T-helper 17 cell (primary cell): ENCODE measurements at regions not wholly inside any gene's neighbourhood (a gene's known extent, or its start where the extent isn't known, plus 50 kb on each side); places are given as distances from the start of the nearest gene placed in this dataset.

Source experiments
- ATAC-seq: fragments of 150-1000 bp; cut with Tn5 transposase; 2 replicates; pipeline ENCODE4 v1.10.0; 2021; ENCODE audit warnings: mild to moderate bottlenecking, moderate library complexity
- DNase-seq, 3 donors: peaks; one replicate each; pipeline versions ENCODE4 v3.0.0 to v3.0.0-alpha.2; 2020 to 2021
- H3K9me3 ChIP-seq: one replicate; pipeline ENCODE4 v1.7.0; 2013; ENCODE audit warnings: low read length, mild to moderate bottlenecking; ENCODE audit not compliant: control insufficient read depth, poor library complexity, severe bottlenecking
- H3K27ac Mint-ChIP-seq: one replicate; pipeline ENCODE4 v1.8.0; 2022; ENCODE audit warnings: mild to moderate bottlenecking, moderate library complexity, mixed read lengths
- H3K27me3 Mint-ChIP-seq: one replicate; pipeline ENCODE4 v1.8.0; 2022; ENCODE audit warnings: mixed read lengths
- H3K36me3 Mint-ChIP-seq: one replicate; pipeline ENCODE4 v1.8.0; 2022; ENCODE audit warnings: low read depth, mixed read lengths
- H3K4me1 Mint-ChIP-seq: one replicate; pipeline ENCODE4 v1.8.0; 2022; ENCODE audit warnings: mild to moderate bottlenecking, mixed read lengths
- H3K4me3 Mint-ChIP-seq: one replicate; pipeline ENCODE4 v1.8.0; 2022; ENCODE audit warnings: mild to moderate bottlenecking, moderate library complexity, mixed read lengths

DNA sequence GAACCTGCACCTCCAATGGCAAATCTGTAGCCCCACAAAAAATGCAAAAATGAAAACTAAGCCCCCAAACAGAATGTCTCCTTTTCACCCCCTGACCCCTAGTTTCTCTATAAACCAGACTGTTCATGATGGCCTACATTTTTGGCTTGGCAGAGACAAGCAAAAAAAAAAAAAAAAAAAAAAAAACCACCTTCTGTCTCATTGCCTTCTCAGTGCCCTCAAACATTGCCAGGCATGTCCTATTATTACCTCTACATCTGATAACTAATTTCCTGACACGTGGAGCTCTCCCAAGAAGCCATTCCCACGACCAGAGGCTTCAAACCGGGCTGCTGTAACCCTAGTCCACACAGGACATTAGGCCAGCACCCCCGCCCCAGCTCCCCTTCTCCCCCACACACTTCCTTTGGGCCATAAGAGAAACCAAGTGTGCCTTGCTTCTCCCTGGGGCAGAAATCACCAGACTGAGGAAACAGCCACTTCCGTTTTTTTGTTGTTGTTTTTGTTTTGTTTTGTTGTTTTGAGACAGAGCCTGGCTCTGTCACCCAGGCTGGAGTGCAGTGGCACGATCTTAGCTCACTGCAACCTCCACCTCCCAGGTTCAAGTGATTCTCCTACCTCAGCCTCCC is 65.4 kb downstream of the GPR6 start:
- Mint-ChIP-seq H3K36me3 (no peaks in the 10 kb centered on the region), H3K27ac (no peak overlapping the region), H3K27me3 (peaks cover 5% of the 10 kb centered on the region), H3K4me1 (peaks cover 13% of the 10 kb centered on the region), H3K4me3 (no peak overlapping the region)
- ATAC-seq, result no peak
- H3K9me3 ChIP-seq, result no peaks in the 10 kb centered on the region
- no peak for DNase-seq

DNA sequence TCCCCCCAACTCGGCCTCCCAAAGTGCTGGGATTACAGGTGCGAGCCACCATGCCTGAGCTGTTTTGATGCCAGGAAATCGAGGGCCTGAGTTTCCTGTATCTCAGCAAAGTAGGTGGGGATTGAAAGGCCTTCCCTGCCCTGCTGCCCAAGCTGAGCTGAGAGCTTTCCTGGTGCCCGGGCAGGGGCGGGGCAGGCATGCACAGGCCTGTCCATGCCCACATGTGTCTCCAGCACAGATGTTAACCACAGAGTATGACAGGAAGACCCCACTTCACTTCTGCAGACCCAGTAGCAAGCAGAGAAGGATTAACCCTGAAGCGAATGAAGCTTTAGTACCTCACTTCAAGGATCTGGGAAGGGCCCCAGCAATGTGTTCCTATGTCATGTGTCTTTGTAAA is 66.0 kb downstream of the GPR6 start:
- H3K36me3 Mint-ChIP-seq, result no peaks in the 10 kb centered on the region
- no peaks in the 10 kb centered on the region for H3K9me3 ChIP-seq
- H3K27me3 Mint-ChIP-seq, result peaks cover 6% of the 10 kb centered on the region
- no peak overlapping the region for H3K27ac Mint-ChIP-seq
- peaks cover 13% of the 10 kb centered on the region for H3K4me1 Mint-ChIP-seq
- no peak for DNase-seq
- ATAC-seq, result no peak
- H3K4me3 Mint-ChIP-seq, result no peak overlapping the region

- peak overlapping the region; percentile 49 for H3K27ac Mint-ChIP-seq
- H3K27me3 Mint-ChIP-seq, result peaks cover 11% of the 10 kb centered on the region
- H3K4me3 Mint-ChIP-seq, result no peak overlapping the region
- H3K36me3 Mint-ChIP-seq, result no peaks in the 10 kb centered on the region
- ATAC-seq (no peak), DNase-seq (no peak)
- peaks cover 8% of the 10 kb centered on the region for H3K4me1 Mint-ChIP-seq
- H3K9me3 ChIP-seq, result no peaks in the 10 kb centered on the region
Observed at GRCh38 chr6:110044622-110045021, 66.5 kb downstream of the GPR6 start.

GRCh38 chr6:110048221-110048875 is 70.2 kb downstream of the GPR6 start:
- no peaks in the 10 kb centered on the region for H3K9me3 ChIP-seq
- no peaks in the 10 kb centered on the region for H3K36me3 Mint-ChIP-seq
- DNase-seq (no peak), ATAC-seq (no peak)
- no peak overlapping the region for H3K4me3 Mint-ChIP-seq
- no peak overlapping the region for H3K27ac Mint-ChIP-seq
- H3K4me1 Mint-ChIP-seq, result no peaks in the 10 kb centered on the region
- peaks cover 34% of the 10 kb centered on the region for H3K27me3 Mint-ChIP-seq

DNA sequence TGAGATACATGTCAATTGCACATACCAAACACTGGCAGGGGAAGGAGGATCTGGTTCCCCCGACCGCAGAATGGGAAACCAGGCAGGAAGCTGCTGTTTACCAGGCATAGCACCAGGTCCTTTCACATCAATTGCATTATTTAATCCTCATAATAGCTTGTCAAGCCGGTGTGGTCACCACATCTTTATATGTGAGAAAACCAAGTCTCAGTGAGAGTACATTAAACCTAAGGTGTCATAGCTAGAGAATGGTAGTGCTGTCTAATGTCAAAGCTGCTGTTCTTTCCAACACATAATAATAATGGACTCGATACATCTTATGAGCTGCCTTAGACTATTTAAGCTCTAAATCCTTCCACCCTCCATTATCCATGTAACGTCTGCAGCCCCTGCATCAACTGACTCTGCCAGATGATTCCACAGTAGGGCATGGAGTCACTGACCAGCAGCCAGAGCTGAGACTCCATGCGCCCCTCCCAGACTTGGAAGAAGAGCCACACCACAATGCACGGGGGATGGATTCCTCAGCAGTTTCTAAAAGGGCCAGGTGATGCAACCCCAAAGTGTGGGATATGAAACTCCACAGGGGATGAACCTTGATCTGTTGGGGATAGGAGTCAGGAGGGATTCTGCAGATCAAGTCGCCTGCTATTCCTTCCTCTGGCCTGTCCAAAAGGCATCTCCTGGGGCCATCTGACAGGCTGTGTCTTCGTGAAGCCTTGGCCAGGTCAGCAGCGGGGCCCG is 71.8 kb downstream of the GPR6 start:
- no peak for ATAC-seq
- H3K9me3 ChIP-seq, result no peaks in the 10 kb centered on the region
- no peak overlapping the region for H3K27ac Mint-ChIP-seq
- H3K27me3 Mint-ChIP-seq, result peaks cover 44% of the 10 kb centered on the region
- no peak for DNase-seq
- H3K36me3 Mint-ChIP-seq, result no peaks in the 10 kb centered on the region
- H3K4me1 Mint-ChIP-seq, result no peaks in the 10 kb centered on the region
- no peak overlapping the region for H3K4me3 Mint-ChIP-seq
